HepG2 (cell line): ENCODE measurements at regions not wholly inside any gene's neighbourhood (a gene's known extent, or its start where the extent isn't known, plus 50 kb on each side); places are given as distances from the start of the nearest gene placed in this dataset.
A peak's percentile ranks its signal among the peaks of the same experiment; 100 is the strongest.

Experiments
- ATAC-seq: fragments of 200-7000 bp; cut with Tn5 transposase; 3 replicates; pipeline ENCODE4 v1.9.1; 2020; ENCODE audit warnings: mild to moderate bottlenecking, moderate library complexity
- BruUV-seq: library from RNA; stranded (reverse); fragments of 400-500 nt; replicated peaks from 2 replicates; lab custom pipeline; 2021; lab: Mats Ljungman, UMichigan
- CTCF ChIA-PET: fragments of 300-600 bp; formaldehyde crosslinking; extraction: SDS; loops from one replicate; lab custom pipeline; 2021; ENCODE audit warnings: low total read pairs, inconsistent platforms, low intra/inter-chr PET ratio; lab: Yijun Ruan, JAX
- POLR2A ChIA-PET: fragments of 350-600 bp; sonication (Branson Sonifier 250); formaldehyde crosslinking; loops from one replicate; lab custom pipeline; 2020; ENCODE audit warnings: antibody characterized with exemption, inconsistent platforms; lab: Yijun Ruan, JAX
- DNase-seq: peaks from one replicate; pipeline ENCODE4 v3.0.0-alpha.2; 2015; ENCODE audit warnings: low spot score
- FAIRE-seq: peaks from 3 replicates; lab custom pipeline; 2011; peaks lifted over from hg19 to GRCh38; lab: Jason Lieb, UNC
- H2AFZ ChIP-seq: one replicate; pipeline ENCODE4 v1.6.1; 2011; ENCODE audit warnings: low read length, inconsistent platforms
- H3K27ac ChIP-seq: fragments of 300-600 bp; 3 replicates; pipeline ENCODE4 v1.8.0; 2011; ENCODE audit warnings: mixed run types, mild to moderate bottlenecking, mixed read lengths, low read length, inconsistent platforms; ENCODE audit not compliant: insufficient read depth; ENCODE audit errors: extremely low read length
- H3K27me3 ChIP-seq, 2 experiments: fragments of 200-600 bp in 1 of 2; 2 replicates in 1 of 2; 3 replicates in 1 of 2; pipeline versions ENCODE4 v1.6.0 to v1.8.0; 2011; ENCODE audit warnings: low read length in 2 of 2, mild to moderate bottlenecking in 2 of 2, moderate library complexity in 2 of 2, inconsistent platforms in 1 of 2; ENCODE audit not compliant: insufficient read depth in 2 of 2, control insufficient read depth in 1 of 2
- H3K36me3 ChIP-seq, 2 experiments: fragments of 200-600 bp in 1 of 2; replicated peaks in 1 of 2; 2 replicates in 1 of 2; 3 replicates in 1 of 2; pipeline versions ENCODE4 v1.5.1 to v1.8.0; 2011; ENCODE audit warnings: low read length in 2 of 2, inconsistent platforms in 1 of 2; ENCODE audit not compliant: insufficient read depth in 2 of 2, control insufficient read depth in 1 of 2
- H3K4me1 ChIP-seq: 2 replicates; pipeline ENCODE4 v1.5.1; 2012; ENCODE audit warnings: low read length, inconsistent platforms; ENCODE audit not compliant: insufficient read depth
- H3K4me2 ChIP-seq: 2 replicates; pipeline ENCODE4 v1.6.0; 2011; ENCODE audit warnings: low read depth, low read length, inconsistent platforms
- H3K4me3 ChIP-seq, 3 experiments: fragments of 200-600 bp in 1 of 3; sonication (generic), shearing (Covaris generic) in 1 of 3; replicated peaks in 1 of 3; 2 replicates each; pipeline ENCODE4 v1.5.1; 2011 to 2016; ENCODE audit warnings: low read length in 3 of 3, inconsistent platforms in 2 of 3, low read depth in 2 of 3, mild to moderate bottlenecking in 2 of 3, control low read depth in 1 of 3, mixed read lengths in 1 of 3; ENCODE audit not compliant: insufficient read depth in 1 of 3
- H3K79me2 ChIP-seq: one replicate; pipeline ENCODE4 v1.6.1; 2011; ENCODE audit warnings: low read length, inconsistent platforms; ENCODE audit not compliant: insufficient read depth
- H3K9ac ChIP-seq: 2 replicates; pipeline ENCODE4 v1.6.0; 2011; ENCODE audit warnings: mild to moderate bottlenecking, low read depth, low read length, inconsistent platforms; ENCODE audit not compliant: insufficient read depth
- H3K9me3 ChIP-seq: 2 replicates; pipeline ENCODE4 v1.5.1; 2012; ENCODE audit warnings: mild to moderate bottlenecking, low read length
- H4K20me1 ChIP-seq: 2 replicates; pipeline ENCODE4 v1.6.0; 2011; ENCODE audit warnings: inconsistent platforms, mild to moderate bottlenecking, low read length, moderate library complexity; ENCODE audit not compliant: insufficient read depth
- ELF3 ChIP-seq: IDR thresholded peaks from 2 replicates; pipeline ENCODE4 v1.6.1; 2016; ENCODE audit warnings: missing genetic modification reagents, missing compliant biosample characterization
- HCFC1 ChIP-seq: fragments of 150-350 bp; IDR thresholded peaks from 2 replicates; pipeline ENCODE4 v1.6.1; 2014; ENCODE audit warnings: low read depth, low read length
- PRDM15 ChIP-seq: sonication (generic); formaldehyde crosslinking; IDR thresholded peaks from 2 replicates; pipeline ENCODE4 v1.4.0; 2020; ENCODE audit warnings: missing genetic modification reagents
- STAG1 ChIP-seq: sonication (generic); formaldehyde crosslinking; IDR thresholded peaks from 2 replicates; pipeline ENCODE4 v1.4.0; 2020; ENCODE audit warnings: missing genetic modification reagents
- TGIF2 ChIP-seq: IDR thresholded peaks from 2 replicates; pipeline ENCODE4 v1.6.1; 2016; ENCODE audit warnings: control low read depth, missing compliant biosample characterization
- XRCC5 ChIP-seq: fragments of 200-400 bp; formaldehyde crosslinking; optimal IDR thresholded peaks from 2 replicates; pipeline ENCODE3; 2017; ENCODE audit warnings: mild to moderate bottlenecking, low read length
- ZFP82 ChIP-seq: sonication (generic); formaldehyde crosslinking; IDR thresholded peaks from 2 replicates; pipeline ENCODE4 v1.5.1; 2020; ENCODE audit warnings: mild to moderate bottlenecking, missing genetic modification reagents, borderline replicate concordance
- ZNF282 ChIP-seq: fragments of 450-650 bp; IDR thresholded peaks from 2 replicates; pipeline ENCODE4 v1.6.1; 2018; ENCODE audit not compliant: partially characterized antibody
- ZNF343 ChIP-seq: sonication (generic); formaldehyde crosslinking; IDR thresholded peaks from 2 replicates; pipeline ENCODE4 v1.4.0; 2020; ENCODE audit warnings: mild to moderate bottlenecking, missing genetic modification reagents
- ZNF468 ChIP-seq: sonication (generic); formaldehyde crosslinking; IDR thresholded peaks from 2 replicates; pipeline ENCODE4 v1.8.0; 2022; ENCODE audit warnings: mild to moderate bottlenecking, moderate library complexity, missing genetic modification reagents
- ZNF652 ChIP-seq: IDR thresholded peaks from 2 replicates; pipeline ENCODE4 v1.6.1; 2016; ENCODE audit warnings: low read depth, borderline replicate concordance
- ZNF660 ChIP-seq: sonication (generic); formaldehyde crosslinking; IDR thresholded peaks from 2 replicates; pipeline ENCODE4 v1.5.1; 2020; ENCODE audit warnings: mild to moderate bottlenecking, low read depth, missing genetic modification reagents, borderline replicate concordance
- ZNF678 ChIP-seq: sonication (generic); formaldehyde crosslinking; IDR thresholded peaks from 2 replicates; pipeline ENCODE4 v1.4.0; 2020; ENCODE audit warnings: mild to moderate bottlenecking, missing genetic modification reagents
- ZNF839 ChIP-seq: sonication (generic); formaldehyde crosslinking; IDR thresholded peaks from 2 replicates; pipeline ENCODE4 v1.4.0; 2020; ENCODE audit warnings: missing genetic modification reagents, mild to moderate bottlenecking, borderline replicate concordance
- ZSCAN20 ChIP-seq: sonication (generic); formaldehyde crosslinking; IDR thresholded peaks from 2 replicates; pipeline ENCODE4 v1.4.0; 2020; ENCODE audit warnings: missing genetic modification reagents, mild to moderate bottlenecking, borderline replicate concordance
- WGBS: methylation state at CpG from one replicate; pipeline ENCODE4 v1.1.6; 2017; ENCODE audit warnings: low lambda C conversion rate; 5-methylcytosine and 5-hydroxymethylcytosine counted together
- in situ Hi-C: cut with HindIII; loops from 2 replicates; pipeline ENCODE4 v1.10.0; 2017; ENCODE audit warnings: low pct_unique_long_range_greater_than_20kb; ENCODE audit not compliant: extremely low pct_ligation_motif_present
- intact Hi-C: fragments of 100-400 bp; cut with micrococcal nuclease; formaldehyde crosslinking; loops from one replicate; pipeline ENCODE4 v1.10.0; 2022; ENCODE audit not compliant: unreplicated experiment
- TF ChIP-seq, protein P1 (sequence below): sonication (generic); formaldehyde crosslinking; IDR thresholded peaks from 2 replicates; pipeline ENCODE4 v1.5.0; 2020; ENCODE audit warnings: mild to moderate bottlenecking, missing genetic modification reagents, moderate library complexity

- H3K4me3 ChIP-seq, result no peak overlapping the region
- no peak for DNase-seq
- CTCF ChIA-PET, result interaction anchor here (1.6 kb wide), 1 partner anchor 1002 kb away, joined by 3 read pairs; no protein-coding TSS in a partner anchor
- 0 out of 3 replicates have a peak, but pooled peaks have one; percentile 35 for ATAC-seq
- no peaks in the 10 kb centered on the region for H3K4me1 ChIP-seq
- no peak overlapping the region for H3K4me2 ChIP-seq
- TF ChIP-seq ZSCAN20 (CRISPR knock-in tag) (no peak), ZNF652 (no peak), STAG1 (CRISPR knock-in tag) (peak; percentile 63), ZFP82 (CRISPR knock-in tag) (no peak), HCFC1 (no peak)
- TF ChIP-seq, protein P1, sequence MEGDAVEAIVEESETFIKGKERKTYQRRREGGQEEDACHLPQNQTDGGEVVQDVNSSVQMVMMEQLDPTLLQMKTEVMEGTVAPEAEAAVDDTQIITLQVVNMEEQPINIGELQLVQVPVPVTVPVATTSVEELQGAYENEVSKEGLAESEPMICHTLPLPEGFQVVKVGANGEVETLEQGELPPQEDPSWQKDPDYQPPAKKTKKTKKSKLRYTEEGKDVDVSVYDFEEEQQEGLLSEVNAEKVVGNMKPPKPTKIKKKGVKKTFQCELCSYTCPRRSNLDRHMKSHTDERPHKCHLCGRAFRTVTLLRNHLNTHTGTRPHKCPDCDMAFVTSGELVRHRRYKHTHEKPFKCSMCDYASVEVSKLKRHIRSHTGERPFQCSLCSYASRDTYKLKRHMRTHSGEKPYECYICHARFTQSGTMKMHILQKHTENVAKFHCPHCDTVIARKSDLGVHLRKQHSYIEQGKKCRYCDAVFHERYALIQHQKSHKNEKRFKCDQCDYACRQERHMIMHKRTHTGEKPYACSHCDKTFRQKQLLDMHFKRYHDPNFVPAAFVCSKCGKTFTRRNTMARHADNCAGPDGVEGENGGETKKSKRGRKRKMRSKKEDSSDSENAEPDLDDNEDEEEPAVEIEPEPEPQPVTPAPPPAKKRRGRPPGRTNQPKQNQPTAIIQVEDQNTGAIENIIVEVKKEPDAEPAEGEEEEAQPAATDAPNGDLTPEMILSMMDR (CRISPR knock-in tag), result peak; percentile 44
- in situ Hi-C loops (no loop called here), intact Hi-C loops (no loop called here)
- no peak overlapping the region for H3K9ac ChIP-seq
- H3K36me3 ChIP-seq, result no peaks in the 10 kb centered on the region
- no peaks in the 10 kb centered on the region for H3K9me3 ChIP-seq
- no TSS peak for BruUV-seq
- no peaks in the 10 kb centered on the region for H3K79me2 ChIP-seq
- H3K27me3 ChIP-seq, result no peaks in the 10 kb centered on the region
- no peak for FAIRE-seq
- POLR2A ChIA-PET, result no interaction called here
- WGBS, result 1% methylated on average over 2 of the region's 2 CpGs
- H3K27ac ChIP-seq, result no peak overlapping the region
- H2AFZ ChIP-seq, result no peak overlapping the region
- H4K20me1 ChIP-seq, result no peaks in the 10 kb centered on the region
Observed at GRCh38 chr5:51960617-51961121, 577.4 kb downstream of the ISL1 start.

DNA sequence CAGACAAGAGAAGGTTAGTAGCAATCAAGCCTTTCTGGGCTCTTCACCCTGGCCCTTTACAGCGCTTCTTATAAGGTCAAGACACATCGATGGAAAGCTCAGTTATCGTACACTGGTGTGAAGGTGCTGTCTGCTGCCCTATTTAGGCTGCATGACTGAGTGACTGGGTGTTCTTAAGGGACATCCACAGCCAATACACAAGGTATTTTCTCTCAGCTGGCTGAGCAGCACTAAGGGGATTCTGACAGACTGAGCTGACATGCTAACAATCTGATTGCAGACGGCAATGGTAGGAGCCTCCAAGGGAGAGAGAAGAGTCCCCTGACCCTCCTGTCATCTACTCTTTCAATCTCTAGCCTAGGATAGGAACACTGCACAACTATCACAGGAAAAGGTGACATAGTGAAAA, 577.9 kb downstream of the ISL1 start:
- no peaks in the 10 kb centered on the region for H3K27me3 ChIP-seq
- no peak overlapping the region for H3K9ac ChIP-seq
- BruUV-seq, result no TSS peak
- H3K36me3 ChIP-seq, result no peaks in the 10 kb centered on the region
- 44% methylated on average over 4 of the region's 4 CpGs for WGBS
- no peak for FAIRE-seq
- H2AFZ ChIP-seq, result no peak overlapping the region
- no peaks in the 10 kb centered on the region for H3K79me2 ChIP-seq
- H3K4me2 ChIP-seq, result no peak overlapping the region
- POLR2A ChIA-PET, result no interaction called here
- ATAC-seq, result no peak; the same call in 2 of the 3 replicates
- CTCF ChIA-PET, result interaction anchor here (1.6 kb wide), 1 partner anchor 1002 kb away, joined by 3 read pairs; no protein-coding TSS in a partner anchor
- no peaks in the 10 kb centered on the region for H4K20me1 ChIP-seq
- no peak overlapping the region for H3K27ac ChIP-seq
- no peaks in the 10 kb centered on the region for H3K9me3 ChIP-seq
- H3K4me1 ChIP-seq, result no peaks in the 10 kb centered on the region
- no peak overlapping the region for H3K4me3 ChIP-seq
- intact Hi-C loops, result no loop called here
- no peak for DNase-seq
- in situ Hi-C loops, result no loop called here
- TF ChIP-seq ZNF282, result no peak
- no peak for TF ChIP-seq ZNF660 (CRISPR knock-in tag)
- TF ChIP-seq XRCC5, result no peak
- TF ChIP-seq TGIF2 (CRISPR knock-in tag), result no peak
- no peak for TF ChIP-seq ZNF468
- TF ChIP-seq ZNF839 (CRISPR knock-in tag), result no peak
- TF ChIP-seq PRDM15, result no peak
- no peak for TF ChIP-seq ZNF343 (CRISPR knock-in tag)
- no peak for TF ChIP-seq ELF3
- no peak for TF ChIP-seq ZNF678
